SU-DHL-6 (cell line): ENCODE measurements at regions not wholly inside any gene's neighbourhood (a gene's known extent, or its start where the extent isn't known, plus 50 kb on each side); places are given as distances from the start of the nearest gene placed in this dataset.

Experiments
- H2AFZ ChIP-seq: fragments of 200-600 bp; sonication (generic); 2 replicates; pipeline ENCODE4 v1.6.1; 2014; ENCODE audit warnings: low read depth, mild to moderate bottlenecking, moderate library complexity, mixed read lengths, antibody characterized with exemption, low read length; ENCODE audit not compliant: severe bottlenecking
- H3F3A ChIP-seq: fragments of 200-600 bp; shearing (Covaris generic); 2 replicates; pipeline ENCODE4 v1.6.0; 2016; ENCODE audit warnings: antibody characterized with exemption, mild to moderate bottlenecking; ENCODE audit not compliant: insufficient read depth
- H3K27ac ChIP-seq: fragments of 200-600 bp; sonication (generic); 2 replicates; pipeline ENCODE4 v1.5.1; 2016; ENCODE audit warnings: low read depth, mild to moderate bottlenecking, low read length, moderate library complexity, mixed read lengths
- H3K27me3 ChIP-seq: fragments of 200-600 bp; sonication (generic), shearing (Covaris generic); 2 replicates; pipeline ENCODE4 v1.6.0; 2014; ENCODE audit warnings: mild to moderate bottlenecking, low read length
- H3K36me3 ChIP-seq: fragments of 200-600 bp; sonication (generic); 2 replicates; pipeline ENCODE4 v1.6.1; 2014; ENCODE audit warnings: mild to moderate bottlenecking, low read length, mixed read lengths
- H3K4me2 ChIP-seq: fragments of 300-600, 200-600 bp; shearing (Covaris generic), sonication (generic); 2 replicates; pipeline ENCODE4 v1.6.0; 2014; ENCODE audit warnings: low read length, low read depth, mild to moderate bottlenecking; ENCODE audit not compliant: poor library complexity, severe bottlenecking
- H3K4me3 ChIP-seq: fragments of 200-600 bp; sonication (generic); 2 replicates; pipeline ENCODE4 v1.5.1; 2014; ENCODE audit warnings: antibody characterized with exemption, low read length, mild to moderate bottlenecking, mixed read lengths; ENCODE audit not compliant: insufficient read depth, poor library complexity, severe bottlenecking
- H3K79me2 ChIP-seq: fragments of 200-600 bp; sonication (generic); 2 replicates; pipeline ENCODE4 v1.6.1; 2014; ENCODE audit warnings: mild to moderate bottlenecking, low read length, moderate library complexity; ENCODE audit not compliant: insufficient read depth
- H3K9ac ChIP-seq: fragments of 200-600 bp; sonication (generic); 2 replicates; pipeline ENCODE4 v1.7.0; 2014; ENCODE audit warnings: mild to moderate bottlenecking, low read length
- H3K9me2 ChIP-seq: fragments of 200-600 bp; sonication (generic); replicated peaks from 2 replicates; pipeline ENCODE4 v1.6.1; 2014; ENCODE audit warnings: low read length; ENCODE audit not compliant: insufficient read depth
- H3K9me3 ChIP-seq: fragments of 200-600 bp; sonication (generic); 2 replicates; pipeline ENCODE4 v1.6.1; 2014; ENCODE audit warnings: low read length, mixed read lengths; ENCODE audit not compliant: insufficient read depth
- H4K20me1 ChIP-seq: fragments of 200-600 bp; sonication (generic); 2 replicates; pipeline ENCODE4 v1.6.1; 2014; ENCODE audit warnings: low read depth, mild to moderate bottlenecking, antibody characterized with exemption, low read length, moderate library complexity, mixed read lengths
- CTCF ChIP-seq: fragments of 200-600 bp; sonication (generic); IDR thresholded peaks from one replicate; pipeline ENCODE4 v1.5.1; 2017; ENCODE audit warnings: antibody characterized with exemption, mild to moderate bottlenecking, low read length, moderate library complexity; ENCODE audit not compliant: insufficient read depth, poor library complexity, severe bottlenecking
- EZH2phosphoT487 ChIP-seq: fragments of 200-600 bp; sonication (generic), shearing (Covaris generic); conservative IDR thresholded peaks from 2 replicates; pipeline ENCODE4 v1.6.1; 2018; ENCODE audit warnings: mild to moderate bottlenecking, antibody characterized with exemption, low read length, moderate library complexity, mixed read lengths

DNA sequence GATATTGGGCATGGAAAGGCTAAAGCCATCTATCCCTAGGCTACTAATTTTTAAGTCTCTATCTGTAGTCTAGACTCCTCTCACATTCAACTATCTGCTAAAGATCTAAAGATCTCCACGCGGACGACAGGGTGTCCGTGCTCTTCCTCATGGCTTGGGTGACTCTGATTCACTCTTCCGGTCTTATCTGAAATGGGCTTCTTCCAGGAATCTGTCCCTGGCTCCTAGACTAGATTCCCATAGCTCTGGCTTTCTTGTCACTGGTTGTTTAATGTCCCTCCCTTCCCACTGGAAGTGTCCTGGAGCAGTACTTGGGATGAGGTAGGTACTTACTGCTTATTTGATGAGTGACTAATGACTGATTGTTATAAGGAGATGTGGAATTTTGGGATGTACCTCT, 62.0 kb upstream of the PODXL start:
- TF ChIP-seq CTCF (no peak), EZH2phosphoT487 (no peak)
- Histone ChIP-seq H3K27me3 (no peaks in the 10 kb centered on the region), H3K79me2 (no peaks in the 10 kb centered on the region), H3K9me2 (no peaks in the 10 kb centered on the region), H2AFZ (no peak overlapping the region), H3K9me3 (no peaks in the 10 kb centered on the region), H3F3A (no peaks in the 10 kb centered on the region), H3K36me3 (no peaks in the 10 kb centered on the region), H3K9ac (no peak overlapping the region), H4K20me1 (no peaks in the 10 kb centered on the region), H3K27ac (no peak overlapping the region), H3K4me3 (no peak overlapping the region), H3K4me2 (no peak overlapping the region)

GRCh38 chr7:131616487-131617200, 60.2 kb upstream of the PODXL start:
- Histone ChIP-seq H3K9me3 (no peaks in the 10 kb centered on the region), H3K9me2 (no peaks in the 10 kb centered on the region), H3K36me3 (no peaks in the 10 kb centered on the region), H3K79me2 (no peaks in the 10 kb centered on the region), H3K27ac (no peak overlapping the region), H2AFZ (no peak overlapping the region), H4K20me1 (no peaks in the 10 kb centered on the region), H3K4me3 (no peak overlapping the region), H3K9ac (no peak overlapping the region), H3K27me3 (no peaks in the 10 kb centered on the region), H3K4me2 (no peak overlapping the region), H3F3A (no peaks in the 10 kb centered on the region)
- TF ChIP-seq CTCF: no peak
- TF ChIP-seq EZH2phosphoT487: no peak

GRCh38 chr7:131613909-131614308, 57.5 kb upstream of the PODXL start:
- TF ChIP-seq CTCF (no peak), EZH2phosphoT487 (no peak)
- no peaks in the 10 kb centered on the region for H3K9me2 ChIP-seq
- H3K36me3 ChIP-seq: no peaks in the 10 kb centered on the region
- H4K20me1 ChIP-seq: no peaks in the 10 kb centered on the region
- no peaks in the 10 kb centered on the region for H3F3A ChIP-seq
- H3K9ac ChIP-seq: no peak overlapping the region
- no peak overlapping the region for H3K4me3 ChIP-seq
- H3K4me2 ChIP-seq: no peak overlapping the region
- no peak overlapping the region for H3K27ac ChIP-seq
- no peaks in the 10 kb centered on the region for H3K27me3 ChIP-seq
- no peaks in the 10 kb centered on the region for H3K79me2 ChIP-seq
- no peak overlapping the region for H2AFZ ChIP-seq
- H3K9me3 ChIP-seq: no peaks in the 10 kb centered on the region
